Upper lobe of left lung (tissue), 6 donors: ENCODE measurements at regions not wholly inside any gene's neighbourhood (a gene's known extent, or its start where the extent isn't known, plus 50 kb on each side); places are given as distances from the start of the nearest gene placed in this dataset.

Experiments used
- ATAC-seq, 2 donors: fragments of 200-7000 bp; cut with Tn5 transposase; one replicate each; pipeline ENCODE4 v1.9.1; 2022; ENCODE audit warnings: mild to moderate bottlenecking in 2 of 2, moderate library complexity in 2 of 2; ENCODE audit not compliant: low FRiP score in 2 of 2
- DNase-seq, 2 donors: peaks; one replicate each; pipeline ENCODE4 v3.0.0-alpha.2; 2019 to 2020
- H3K27ac ChIP-seq, 4 donors: fragments of 200-600 bp; sonication (generic); one replicate each; pipeline ENCODE4 v1.5.1; 2016 to 2019
- H3K27me3 ChIP-seq, 4 donors: fragments of 200-600 bp; sonication (generic); one replicate each; pipeline ENCODE4 v1.5.1; 2017 to 2019
- H3K36me3 ChIP-seq, 4 donors: fragments of 200-600 bp; sonication (generic); one replicate each; pipeline ENCODE4 v1.5.1; 2016 to 2019
- H3K4me1 ChIP-seq, 4 donors: fragments of 200-600 bp; sonication (generic); one replicate each; pipeline ENCODE4 v1.5.1; 2018 to 2019
- H3K4me3 ChIP-seq, 4 donors: fragments of 200-600 bp; sonication (generic); one replicate each; pipeline ENCODE4 v1.5.1; 2017 to 2019; ENCODE audit warnings: mild to moderate bottlenecking in 2 of 4, moderate library complexity in 1 of 4
- H3K9me3 ChIP-seq, 4 donors: fragments of 200-600 bp; sonication (generic); one replicate each; pipeline ENCODE4 v1.5.1; 2018 to 2019
- EP300 ChIP-seq, 4 donors: sonication (generic); formaldehyde crosslinking; IDR thresholded peaks; one replicate each; pipeline ENCODE4 v1.5.1; 2017; ENCODE audit warnings: antibody characterized with exemption in 4 of 4, control low read depth in 2 of 4
- POLR2A ChIP-seq, 4 donors: fragments of 450-650 bp; IDR thresholded peaks; one replicate each; pipeline ENCODE4 v1.5.1; 2016 to 2017; ENCODE audit warnings: antibody characterized with exemption in 4 of 4, mild to moderate bottlenecking in 2 of 4
- POLR2AphosphoS5 ChIP-seq, 2 donors: sonication (generic); formaldehyde crosslinking; IDR thresholded peaks; one replicate each; pipeline ENCODE4 v1.5.1; 2017; ENCODE audit warnings: antibody characterized with exemption in 2 of 2
- WGBS, 2 donors: methylation state at CpG; one replicate each; pipeline ENCODE4 v1.1.5; 2017 to 2018; 5-methylcytosine and 5-hydroxymethylcytosine counted together
- TF ChIP-seq, protein P1 (sequence below), 6 experiments: fragments of 450-650 bp in 4 of 6; fragments of 200-600 bp in 2 of 6; sonication (generic) in 2 of 6; IDR thresholded peaks; one replicate each; pipeline ENCODE4 v1.5.1; 2016 to 2019; ENCODE audit warnings: antibody characterized with exemption in 6 of 6
- donor health status: DM: no; HTN: no; CAD: no; lungs with moderate emphysema.
- donor health status: DM: no; HTN: yes; CAD: no; lungs with severe emphysema.

- ATAC-seq = no peak
- no peaks in the 10 kb centered on the region for H3K4me1 ChIP-seq
- no peak for DNase-seq
- H3K27me3 ChIP-seq = no peaks in the 10 kb centered on the region
- H3K4me3 ChIP-seq = no peak overlapping the region
- H3K9me3 ChIP-seq = no peaks in the 10 kb centered on the region
- H3K36me3 ChIP-seq = no peaks in the 10 kb centered on the region
- no peak overlapping the region for H3K27ac ChIP-seq
- 87 to 90% methylated on average over 5 of the region's 5 CpGs for WGBS, 2 donors
- TF ChIP-seq EP300 (IDR thresholded peaks at IDR 0.05) = no peak
- no peak for TF ChIP-seq POLR2AphosphoS5 (IDR thresholded peaks at IDR 0.05)
- no peak for TF ChIP-seq POLR2A (IDR thresholded peaks at IDR 0.05)
- TF ChIP-seq, protein P1, sequence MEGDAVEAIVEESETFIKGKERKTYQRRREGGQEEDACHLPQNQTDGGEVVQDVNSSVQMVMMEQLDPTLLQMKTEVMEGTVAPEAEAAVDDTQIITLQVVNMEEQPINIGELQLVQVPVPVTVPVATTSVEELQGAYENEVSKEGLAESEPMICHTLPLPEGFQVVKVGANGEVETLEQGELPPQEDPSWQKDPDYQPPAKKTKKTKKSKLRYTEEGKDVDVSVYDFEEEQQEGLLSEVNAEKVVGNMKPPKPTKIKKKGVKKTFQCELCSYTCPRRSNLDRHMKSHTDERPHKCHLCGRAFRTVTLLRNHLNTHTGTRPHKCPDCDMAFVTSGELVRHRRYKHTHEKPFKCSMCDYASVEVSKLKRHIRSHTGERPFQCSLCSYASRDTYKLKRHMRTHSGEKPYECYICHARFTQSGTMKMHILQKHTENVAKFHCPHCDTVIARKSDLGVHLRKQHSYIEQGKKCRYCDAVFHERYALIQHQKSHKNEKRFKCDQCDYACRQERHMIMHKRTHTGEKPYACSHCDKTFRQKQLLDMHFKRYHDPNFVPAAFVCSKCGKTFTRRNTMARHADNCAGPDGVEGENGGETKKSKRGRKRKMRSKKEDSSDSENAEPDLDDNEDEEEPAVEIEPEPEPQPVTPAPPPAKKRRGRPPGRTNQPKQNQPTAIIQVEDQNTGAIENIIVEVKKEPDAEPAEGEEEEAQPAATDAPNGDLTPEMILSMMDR (IDR thresholded peaks at IDR 0.05) = no peak
Measured at GRCh38 chr11:15370495-15371147, 255.9 kb downstream of the INSC start.

- no peak overlapping the region for H3K4me3 ChIP-seq
- no peaks in the 10 kb centered on the region for H3K36me3 ChIP-seq
- H3K27me3 ChIP-seq = no peaks in the 10 kb centered on the region
- H3K4me1 ChIP-seq = no peaks in the 10 kb centered on the region
- ATAC-seq (no peak), DNase-seq (no peak)
- no peak overlapping the region for H3K27ac ChIP-seq
- TF ChIP-seq POLR2AphosphoS5 (IDR thresholded peaks at IDR 0.05) = no peak
- 71 to 74% methylated on average over 1 of the region's 1 CpG for WGBS, 2 donors
- no peaks in the 10 kb centered on the region for H3K9me3 ChIP-seq
Measured at GRCh38 chr11:15371533-15371932, 256.8 kb downstream of the INSC start.

DNA sequence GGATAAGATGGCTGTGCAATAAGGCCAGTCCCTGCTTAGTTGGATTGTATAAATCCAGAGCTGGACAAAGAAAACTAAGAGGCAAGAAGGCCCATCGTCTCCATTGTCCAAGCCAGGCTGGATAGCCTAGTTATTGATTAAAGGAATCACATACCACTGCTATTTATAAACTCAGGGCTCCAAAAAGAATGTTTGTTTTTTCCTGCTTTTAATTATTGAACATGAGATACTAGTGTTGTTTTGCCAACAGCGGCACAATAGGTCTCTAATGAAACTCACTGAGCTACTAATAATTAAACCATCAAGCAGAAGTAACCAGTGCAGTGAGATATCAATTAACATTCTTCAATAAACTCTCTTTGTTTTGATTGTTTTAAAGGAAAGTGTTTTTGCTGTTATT lies 259.7 kb downstream of the INSC start:
- no peak for DNase-seq
- 73 to 84% methylated on average over 2 of the region's 2 CpGs for WGBS, 2 donors
- TF ChIP-seq POLR2A (IDR thresholded peaks at IDR 0.05) (no peak), EP300 (IDR thresholded peaks at IDR 0.05) (no peak), POLR2AphosphoS5 (IDR thresholded peaks at IDR 0.05) (no peak)
- TF ChIP-seq, protein P1 (IDR thresholded peaks at IDR 0.05) = no peak
- Histone ChIP-seq H3K9me3 (peaks cover 0 to 8% (median 0%) of the 10 kb centered on the region in 4 donors), H3K27ac (no peak overlapping the region), H3K36me3 (no peaks in the 10 kb centered on the region), H3K27me3 (no peaks in the 10 kb centered on the region), H3K4me3 (no peak overlapping the region), H3K4me1 (no peaks in the 10 kb centered on the region)
- ATAC-seq = no peak

DNA sequence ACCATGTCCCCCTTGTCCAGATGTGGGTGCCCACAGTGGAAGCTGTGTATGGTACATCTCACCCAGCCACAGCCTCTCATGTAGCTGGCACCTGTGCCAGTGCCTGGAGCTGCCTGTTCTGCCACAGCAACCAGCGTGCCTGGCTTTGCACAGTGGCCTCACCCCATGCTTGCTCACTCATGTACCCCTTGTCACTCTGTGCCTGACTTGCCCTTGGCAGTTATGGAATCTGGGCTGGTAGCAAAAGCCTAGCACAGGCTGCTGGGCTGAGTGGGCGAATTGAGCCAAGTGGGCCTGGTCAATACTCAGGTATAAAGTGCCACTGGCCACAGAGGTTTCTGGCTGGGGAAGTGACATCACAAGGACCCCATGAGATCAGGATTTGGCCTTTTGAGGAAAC lies 264.2 kb downstream of the INSC start:
- Histone ChIP-seq H3K4me3 (no peak overlapping the region), H3K9me3 (peaks cover 0 to 8% (median 0%) of the 10 kb centered on the region in 4 donors), H3K27ac (no peak overlapping the region), H3K4me1 (no peaks in the 10 kb centered on the region), H3K36me3 (no peaks in the 10 kb centered on the region), H3K27me3 (no peaks in the 10 kb centered on the region)
- peak in 1 of 2 donors; percentile 13 for DNase-seq
- TF ChIP-seq POLR2A (IDR thresholded peaks at IDR 0.05) (no peak), EP300 (IDR thresholded peaks at IDR 0.05) (no peak), POLR2AphosphoS5 (IDR thresholded peaks at IDR 0.05) (no peak)
- TF ChIP-seq, protein P1 (IDR thresholded peaks at IDR 0.05) = no peak
- WGBS, 2 donors = 73 to 90% methylated on average over 1 to 2 of the region's 2 CpGs
- ATAC-seq = peak; percentile 12 to 26

GRCh38 chr11:15379483-15379882 lies 264.8 kb downstream of the INSC start:
- Histone ChIP-seq H3K27ac (no peak overlapping the region), H3K27me3 (no peaks in the 10 kb centered on the region), H3K36me3 (no peaks in the 10 kb centered on the region), H3K4me1 (no peaks in the 10 kb centered on the region), H3K9me3 (peaks cover 0 to 8% (median 0%) of the 10 kb centered on the region in 4 donors), H3K4me3 (no peak overlapping the region)
- no peak for DNase-seq
- TF ChIP-seq POLR2AphosphoS5 (IDR thresholded peaks at IDR 0.05) (no peak), EP300 (IDR thresholded peaks at IDR 0.05) (no peak), POLR2A (IDR thresholded peaks at IDR 0.05) (no peak)
- TF ChIP-seq, protein P1 (IDR thresholded peaks at IDR 0.05) = no peak
- 79 to 90% methylated on average over 4 of the region's 4 CpGs for WGBS, 2 donors
- ATAC-seq = no peak
